ENCODE measurements at regions not wholly inside any gene's neighbourhood (a gene's known extent, or its start where the extent isn't known, plus 50 kb on each side); places are given as distances from the start of the nearest gene placed in this dataset.

- TF ChIP-seq ZNF8 (CRISPR knock-in tag; IDR thresholded peaks at IDR 0.05) (no peak), RARB (CRISPR knock-in tag; IDR thresholded peaks at IDR 0.05) (no peak), TCF4 (CRISPR knock-in tag; IDR thresholded peaks at IDR 0.05; ENCODE audit: borderline replicate concordance) (no peak), ARNTL (CRISPR knock-in tag; IDR thresholded peaks at IDR 0.05; ENCODE audit: borderline replicate concordance, low read depth) (no peak), ZFP3 (CRISPR knock-in tag; IDR thresholded peaks at IDR 0.05) (no peak), ZFP30 (CRISPR knock-in tag; IDR thresholded peaks at IDR 0.05) (no peak), PATZ1 (CRISPR knock-in tag; IDR thresholded peaks at IDR 0.05; ENCODE audit: borderline replicate concordance) (no peak), GLIS3 (CRISPR knock-in tag; IDR thresholded peaks at IDR 0.05) (no peak), ISL1 (CRISPR knock-in tag; IDR thresholded peaks at IDR 0.05) (no peak), POU6F1 (CRISPR knock-in tag; IDR thresholded peaks at IDR 0.05; ENCODE audit: borderline replicate concordance, low read depth) (no peak), ZNF70 (CRISPR knock-in tag; IDR thresholded peaks at IDR 0.05) (no peak)
These were observed 167.9 kb downstream of the TRIM43 start for GRCh38 chr2:95759481-95760246.
